ENCODE measurements at regions not wholly inside any gene's neighbourhood (a gene's known extent, or its start where the extent isn't known, plus 50 kb on each side); places are given as distances from the start of the nearest gene placed in this dataset.

- H3K4me1 Mint-ChIP-seq (ENCODE audit: low read depth): no peaks in the 10 kb centered on the region
Measured at GRCh38 chrX:120021927-120022326, 55.6 kb downstream of the RHOXF2B start.

GRCh38 chrX:120020305-120020704 lies 57.2 kb downstream of the RHOXF2B start:
- Mint-ChIP-seq H3K36me3 (no peaks in the 10 kb centered on the region), H3K4me3 (no peak overlapping the region), H3K27me3 (peaks cover 8% of the 10 kb centered on the region), H3K9me3 (ENCODE audit: low read depth) (no peaks in the 10 kb centered on the region), H3K4me1 (ENCODE audit: low read depth) (peaks cover 6% of the 10 kb centered on the region), H3K27ac (no peak overlapping the region)

More at GRCh38 chrX:120021927-120022326, 55.6 kb downstream of the RHOXF2B start:
- no peaks in the 10 kb centered on the region for H3K36me3 Mint-ChIP-seq
- no peaks in the 10 kb centered on the region for H3K9me3 Mint-ChIP-seq (ENCODE audit: low read depth)
- peaks cover 5% of the 10 kb centered on the region for H3K27me3 Mint-ChIP-seq
- no peak overlapping the region for H3K27ac Mint-ChIP-seq
- H3K4me3 Mint-ChIP-seq: no peak overlapping the region

DNA sequence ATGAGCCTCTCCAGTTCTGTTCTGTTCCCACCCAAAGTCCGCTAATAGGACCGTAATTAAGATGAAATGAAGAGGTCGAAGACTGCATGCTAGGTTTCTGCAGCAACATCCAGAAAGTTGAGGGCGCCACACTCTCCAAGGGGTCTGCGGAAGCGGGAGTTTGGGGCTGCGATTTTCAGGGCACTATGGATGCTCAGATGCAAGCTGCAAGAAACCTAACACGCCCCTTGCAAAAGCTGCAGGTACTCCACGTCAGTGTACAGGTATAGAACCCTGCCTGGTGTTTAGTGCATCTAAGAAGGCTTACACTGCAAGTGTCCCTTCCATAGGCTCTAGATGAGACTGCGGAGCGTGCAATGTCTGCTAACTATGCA lies 61.4 kb downstream of the RHOXF2B start:
- peaks cover 6% of the 10 kb centered on the region for H3K4me1 Mint-ChIP-seq (ENCODE audit: low read depth)
- peaks cover 9% of the 10 kb centered on the region for H3K27me3 Mint-ChIP-seq
- H3K4me3 Mint-ChIP-seq: peak overlapping the region; percentile 68
- no peaks in the 10 kb centered on the region for H3K36me3 Mint-ChIP-seq
- no peaks in the 10 kb centered on the region for H3K9me3 Mint-ChIP-seq (ENCODE audit: low read depth)
- no peak overlapping the region for H3K27ac Mint-ChIP-seq

GRCh38 chrX:120015145-120016067 lies 62.1 kb downstream of the RHOXF2B start:
- Mint-ChIP-seq H3K36me3 (no peaks in the 10 kb centered on the region), H3K27me3 (peaks cover 9% of the 10 kb centered on the region), H3K4me3 (peak overlapping the region; percentile 68), H3K27ac (no peak overlapping the region), H3K4me1 (ENCODE audit: low read depth) (peaks cover 6% of the 10 kb centered on the region), H3K9me3 (ENCODE audit: low read depth) (no peaks in the 10 kb centered on the region)

DNA sequence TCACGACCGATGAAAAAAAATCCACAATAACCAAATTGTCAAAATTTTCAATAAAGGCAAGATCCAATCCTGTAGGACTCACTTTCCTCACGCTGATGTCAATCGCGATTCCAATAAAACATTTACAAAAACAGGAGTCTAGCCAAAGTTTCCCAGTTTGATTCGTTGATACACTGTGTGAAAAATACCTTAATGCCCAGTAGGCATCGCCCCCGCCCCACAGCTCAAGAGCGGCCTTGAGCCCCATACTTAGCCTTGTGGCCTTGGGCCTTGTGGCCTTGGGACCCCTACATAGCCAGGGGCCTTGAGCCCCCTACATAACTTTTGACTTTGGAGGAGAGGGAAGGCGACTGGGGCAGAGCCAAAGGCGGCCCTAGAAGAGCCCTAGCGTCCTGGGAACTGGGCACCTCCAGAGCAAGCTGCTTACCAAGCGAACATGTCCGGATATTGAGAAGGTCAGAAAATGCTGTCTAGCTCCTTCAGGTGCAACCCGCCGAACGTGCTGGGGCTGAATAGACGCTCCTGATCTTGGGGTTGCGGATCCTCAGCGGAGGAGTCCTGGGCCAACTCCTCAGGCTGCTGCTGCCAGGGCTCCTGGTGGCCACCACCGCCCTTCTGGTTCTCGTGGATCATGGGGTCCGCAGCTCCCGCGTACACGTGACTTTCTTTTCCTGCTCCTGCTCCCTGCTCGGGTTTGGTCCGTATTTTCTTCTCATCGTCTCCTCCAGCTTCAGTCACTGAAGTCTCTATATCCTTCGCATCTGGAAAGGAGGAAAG lies 62.9 kb downstream of the RHOXF2B start:
- Mint-ChIP-seq H3K9me3 (ENCODE audit: low read depth) (no peaks in the 10 kb centered on the region), H3K4me1 (ENCODE audit: low read depth) (peaks cover 6% of the 10 kb centered on the region), H3K4me3 (peak overlapping the region; percentile 68), H3K27me3 (peaks cover 9% of the 10 kb centered on the region), H3K27ac (no peak overlapping the region), H3K36me3 (no peaks in the 10 kb centered on the region)

GRCh38 chrX:120001787-120002186 lies 58.2 kb upstream of the NKAP start:
- H3K9me3 Mint-ChIP-seq (ENCODE audit: low read depth): no peaks in the 10 kb centered on the region
- no peaks in the 10 kb centered on the region for H3K36me3 Mint-ChIP-seq
- no peak overlapping the region for H3K27ac Mint-ChIP-seq
- peaks cover 20% of the 10 kb centered on the region for H3K4me1 Mint-ChIP-seq (ENCODE audit: low read depth)
- no peak overlapping the region for H3K4me3 Mint-ChIP-seq
- peaks cover 18% of the 10 kb centered on the region for H3K27me3 Mint-ChIP-seq

- H3K36me3 Mint-ChIP-seq: no peaks in the 10 kb centered on the region
- H3K9me3 Mint-ChIP-seq (ENCODE audit: low read depth): no peaks in the 10 kb centered on the region
- peaks cover 22% of the 10 kb centered on the region for H3K27me3 Mint-ChIP-seq
- peaks cover 20% of the 10 kb centered on the region for H3K4me1 Mint-ChIP-seq (ENCODE audit: low read depth)
- no peak overlapping the region for H3K27ac Mint-ChIP-seq
- peak overlapping the region; percentile 73 for H3K4me3 Mint-ChIP-seq
Measured at GRCh38 chrX:120000490-120001246, 57.1 kb upstream of the NKAP start.

GRCh38 chrX:119999087-119999634 lies 55.6 kb upstream of the NKAP start:
- Mint-ChIP-seq H3K4me3 (peak overlapping the region; percentile 32), H3K27me3 (peaks cover 24% of the 10 kb centered on the region), H3K9me3 (ENCODE audit: low read depth) (no peaks in the 10 kb centered on the region), H3K36me3 (no peaks in the 10 kb centered on the region), H3K27ac (no peak overlapping the region), H3K4me1 (ENCODE audit: low read depth) (peaks cover 20% of the 10 kb centered on the region)

DNA sequence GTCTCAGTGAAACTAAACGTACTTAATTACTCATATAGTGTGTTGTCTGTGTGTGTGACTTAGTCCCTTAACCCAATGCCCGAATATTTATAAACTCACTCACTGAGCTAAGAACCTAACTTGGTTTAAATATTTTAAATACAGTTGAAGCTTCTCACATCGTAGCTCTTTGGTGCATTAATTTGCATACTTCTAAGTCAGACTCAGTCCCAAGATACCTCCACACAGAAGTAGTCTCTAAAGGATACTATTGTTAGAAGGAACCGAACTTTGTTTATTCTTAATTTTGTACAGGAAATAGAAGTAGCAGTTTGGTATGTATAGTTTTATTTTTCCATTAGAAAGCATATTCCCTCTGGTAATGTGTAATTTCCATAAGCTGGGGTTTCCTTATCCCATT lies 54.0 kb upstream of the NKAP start:
- H3K36me3 Mint-ChIP-seq: no peaks in the 10 kb centered on the region
- H3K27me3 Mint-ChIP-seq: peaks cover 31% of the 10 kb centered on the region
- H3K4me1 Mint-ChIP-seq (ENCODE audit: low read depth): peaks cover 20% of the 10 kb centered on the region
- H3K4me3 Mint-ChIP-seq: no peak overlapping the region
- H3K9me3 Mint-ChIP-seq (ENCODE audit: low read depth): no peaks in the 10 kb centered on the region
- H3K27ac Mint-ChIP-seq: no peak overlapping the region

GRCh38 chrX:119996600-119997524 lies 53.3 kb upstream of the NKAP start:
- H3K27me3 Mint-ChIP-seq: peaks cover 28% of the 10 kb centered on the region
- no peak overlapping the region for H3K4me3 Mint-ChIP-seq
- H3K4me1 Mint-ChIP-seq (ENCODE audit: low read depth): peaks cover 21% of the 10 kb centered on the region
- H3K36me3 Mint-ChIP-seq: no peaks in the 10 kb centered on the region
- no peak overlapping the region for H3K27ac Mint-ChIP-seq
- no peaks in the 10 kb centered on the region for H3K9me3 Mint-ChIP-seq (ENCODE audit: low read depth)

- peaks cover 28% of the 10 kb centered on the region for H3K27me3 Mint-ChIP-seq
- no peak overlapping the region for H3K27ac Mint-ChIP-seq
- H3K4me1 Mint-ChIP-seq (ENCODE audit: low read depth): peaks cover 22% of the 10 kb centered on the region
Measured at GRCh38 chrX:119996069-119996468, 52.5 kb upstream of the NKAP start.

More at GRCh38 chrX:119996069-119996468, 52.5 kb upstream of the NKAP start:
- Mint-ChIP-seq H3K4me3 (no peak overlapping the region), H3K9me3 (ENCODE audit: low read depth) (no peaks in the 10 kb centered on the region), H3K36me3 (no peaks in the 10 kb centered on the region)

Data from activated naive CD8-positive, alpha-beta T cell (primary cell).